Stomach (tissue), 8 donors: ENCODE measurements at regions not wholly inside any gene's neighbourhood (a gene's known extent, or its start where the extent isn't known, plus 50 kb on each side); places are given as distances from the start of the nearest gene placed in this dataset.
"Not testable (repeated sequence)": the region's sequence is repeated elsewhere in the genome, so short reads cannot be mapped to it uniquely, and the experiment has no call there.

Experiments
- DNase-seq, 2 donors: peaks; one replicate each; pipeline versions ENCODE4 v3.0.0 to v3.0.0-alpha.2; 2013 to 2019
- H3K27ac ChIP-seq, 5 donors: fragments of 200-600 bp in 4 of 5; sonication (generic) in 4 of 5; one replicate each; pipeline ENCODE4 v1.5.1; 2013 to 2019; ENCODE audit warnings: mild to moderate bottlenecking in 1 of 5, moderate library complexity in 1 of 5
- H3K27me3 ChIP-seq, 3 donors: fragments of 200-600 bp; sonication (generic); one replicate each; pipeline ENCODE4 v1.5.1; 2017 to 2019; ENCODE audit warnings: mixed run types in 1 of 3
- H3K36me3 ChIP-seq, 4 donors: fragments of 200-600 bp; sonication (generic); 1 replicate in 3 of 4; 2 replicates in 1 of 4; pipeline ENCODE4 v1.5.1; 2016 to 2019
- H3K4me1 ChIP-seq, 4 donors: fragments of 200-600 bp; sonication (generic); one replicate each; pipeline ENCODE4 v1.5.1; 2016 to 2019
- H3K4me3 ChIP-seq, 4 donors: fragments of 200-600 bp; sonication (generic) in 3 of 4; one replicate each; pipeline ENCODE4 v1.5.1; 2016 to 2019; ENCODE audit warnings: mild to moderate bottlenecking in 1 of 4
- H3K9me3 ChIP-seq, 4 donors: fragments of 200-600 bp; sonication (generic); one replicate each; pipeline ENCODE4 v1.5.1; 2016 to 2019
- CTCF ChIP-seq, 7 experiments: fragments of 450-650 bp in 4 of 7; fragments of 200-600 bp in 3 of 7; sonication (generic) in 3 of 7; IDR thresholded peaks; one replicate each; pipeline ENCODE4 v1.5.1; 2016 to 2019; ENCODE audit warnings: antibody characterized with exemption in 7 of 7, control low read depth in 2 of 7, mild to moderate bottlenecking in 1 of 7
- EP300 ChIP-seq: sonication (generic); formaldehyde crosslinking; IDR thresholded peaks from one replicate; pipeline ENCODE4 v1.6.1; 2017; ENCODE audit warnings: antibody characterized with exemption
- POLR2A ChIP-seq, 4 donors: fragments of 450-650 bp; IDR thresholded peaks; one replicate each; pipeline ENCODE4 v1.6.1; 2016; ENCODE audit warnings: antibody characterized with exemption in 4 of 4, control low read depth in 2 of 4, mild to moderate bottlenecking in 1 of 4, moderate library complexity in 1 of 4
- POLR2AphosphoS5 ChIP-seq, 3 donors: sonication (generic); formaldehyde crosslinking; IDR thresholded peaks; one replicate each; pipeline ENCODE4 v1.6.1; 2016; ENCODE audit warnings: antibody characterized with exemption in 3 of 3
- WGBS, 5 donors: extraction: QIAGEN DNeasy Blood & Tissue Kit in 3 of 5; methylation state at CpG; one replicate each; pipeline versions ENCODE4 v1.1.5 to v1.1.7; 2013 to 2018; 5-methylcytosine and 5-hydroxymethylcytosine counted together
- intact Hi-C: fragments of 100-400 bp; cut with DNase I; formaldehyde crosslinking; loops from one replicate; pipeline ENCODE4 v1.15.1; 2023; ENCODE audit warnings: low total_unique reads
- donor health status: healthy with polysubstance abuse.
- donor health status: Bipolar disorder and iron deficiency.
- donor health status: healthy.

DNA sequence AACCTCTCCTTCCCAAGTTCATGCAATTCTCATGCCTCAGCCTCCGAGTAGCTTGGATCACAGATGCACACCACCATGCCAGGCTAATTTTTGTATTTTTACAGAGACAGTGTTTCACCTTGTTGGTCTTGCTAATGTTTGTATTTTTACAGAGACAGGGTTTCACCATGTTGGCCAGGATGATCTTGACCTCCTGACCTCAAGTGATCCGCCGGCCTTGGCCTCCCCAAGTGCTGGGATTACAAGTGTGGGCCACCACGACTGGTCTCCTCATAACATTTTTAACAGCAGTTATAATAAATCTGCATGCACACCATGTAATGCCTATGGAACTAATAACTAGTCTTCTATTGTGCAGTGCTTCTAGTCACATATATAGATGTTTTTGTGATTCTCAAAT lies 123.8 kb upstream of the VKORC1L1 start:
- TF ChIP-seq EP300, result no peak
- no peak for TF ChIP-seq CTCF (IDR thresholded peaks at IDR 0.05)
- TF ChIP-seq POLR2AphosphoS5 (IDR thresholded peaks at IDR 0.05), result no peak
- TF ChIP-seq POLR2A (IDR thresholded peaks at IDR 0.05), result no peak
- no peaks in the 10 kb centered on the region for H3K27me3 ChIP-seq
- H3K4me3 ChIP-seq, result no peak overlapping the region
- intact Hi-C loops, result no loop called here
- peaks cover 22 to 69% (median 37%) of the 10 kb centered on the region in 4 donors for H3K4me1 ChIP-seq
- no peaks in the 10 kb centered on the region for H3K9me3 ChIP-seq
- 82 to 97% (median 93%) methylated on average over 4 of the region's 4 CpGs for WGBS, 5 donors
- H3K27ac ChIP-seq, result peak overlapping the region in 3 of 5 donors; percentile 93 to 98 (median 97)
- peaks cover 0 to 10% (median 6%) of the 10 kb centered on the region in 4 donors for H3K36me3 ChIP-seq
- DNase-seq, result no peak

- intact Hi-C loops, result no loop called here
- no peaks in the 10 kb centered on the region for H3K27me3 ChIP-seq
- DNase-seq, result no peak
- TF ChIP-seq POLR2AphosphoS5 (IDR thresholded peaks at IDR 0.05) (no peak), EP300 (no peak), POLR2A (IDR thresholded peaks at IDR 0.05) (no peak), CTCF (IDR thresholded peaks at IDR 0.05) (no peak)
- WGBS, 5 donors, result 85 to 95% (median 94%) methylated on average over 12 of the region's 12 CpGs
- peaks cover under 1 to 12% (median 9%) of the 10 kb centered on the region in 4 donors for H3K36me3 ChIP-seq
- H3K9me3 ChIP-seq, result no peaks in the 10 kb centered on the region
- peaks cover 22 to 71% (median 38%) of the 10 kb centered on the region in 4 donors for H3K4me1 ChIP-seq
- H3K4me3 ChIP-seq, result no peak overlapping the region
- peak overlapping the region in 4 of 5 donors; percentile 93 to 98 (median 96) for H3K27ac ChIP-seq
Observed at GRCh38 chr7:65749518-65749917, 123.4 kb upstream of the VKORC1L1 start.

GRCh38 chr7:65750511-65751344 lies 122.1 kb upstream of the VKORC1L1 start:
- H3K9me3 ChIP-seq, result no peaks in the 10 kb centered on the region
- peak in 4 of 7 experiments; percentile 8 to 25 (median 18) for TF ChIP-seq CTCF (IDR thresholded peaks at IDR 0.05)
- TF ChIP-seq POLR2A (IDR thresholded peaks at IDR 0.05), result no peak
- TF ChIP-seq EP300, result no peak
- peak; percentile 67 to 84 (median 73) for TF ChIP-seq POLR2AphosphoS5 (IDR thresholded peaks at IDR 0.05)
- no peaks in the 10 kb centered on the region for H3K27me3 ChIP-seq
- H3K4me1 ChIP-seq, result peaks cover 15 to 69% (median 31%) of the 10 kb centered on the region in 4 donors
- peak; percentile 94 to 97 for DNase-seq
- intact Hi-C loops, result no loop called here
- H3K36me3 ChIP-seq, result peaks cover 5 to 20% (median 17%) of the 10 kb centered on the region in 4 donors
- peak overlapping the region; percentile 89 to 99 (median 98) for H3K4me3 ChIP-seq
- H3K27ac ChIP-seq, result peak overlapping the region; percentile 91 to 98 (median 95)
- 0 to 1% (median 0%) methylated on average over 20 to 69 of the region's 69 CpGs for WGBS, 5 donors

- Histone ChIP-seq H3K36me3 (peaks cover 5 to 43% (median 36%) of the 10 kb centered on the region in 4 donors), H3K27ac (peak overlapping the region in 1 of 5 donors; percentile 57), H3K4me1 (peaks cover 10 to 51% (median 26%) of the 10 kb centered on the region in 4 donors)
- DNase-seq, H3K9me3 ChIP-seq, H3K4me3 ChIP-seq, intact Hi-C loops, H3K27me3 ChIP-seq: not testable (repeated sequence)
- 77 to 90% (median 87%) methylated on average over 5 of the region's 5 CpGs for WGBS, 5 donors
Observed at GRCh38 chr7:65754070-65754469, 118.8 kb upstream of the VKORC1L1 start.

DNA sequence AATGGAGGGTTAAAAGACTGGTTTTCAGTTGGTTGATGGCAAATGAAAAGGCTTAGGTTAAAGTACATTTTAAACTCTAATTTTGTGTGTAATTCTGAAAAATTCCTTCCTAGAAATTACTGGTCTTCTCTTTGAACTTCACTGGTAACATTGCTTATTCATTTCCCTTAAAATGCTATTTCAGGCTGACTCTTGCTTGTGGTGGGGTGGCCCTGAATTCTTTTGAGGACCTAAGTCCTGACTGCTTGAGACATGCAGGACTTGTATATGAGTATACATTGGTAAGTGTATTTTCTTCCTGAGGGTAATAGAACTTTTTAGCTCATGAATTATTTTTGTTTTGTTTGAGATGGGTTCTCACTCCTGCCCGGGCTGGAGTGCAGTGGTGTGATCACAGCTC lies 113.9 kb upstream of the VKORC1L1 start:
- DNase-seq, H3K9me3 ChIP-seq, H3K27ac ChIP-seq, H3K27me3 ChIP-seq, H3K4me3 ChIP-seq, intact Hi-C loops: not testable (repeated sequence)
- H3K4me1 ChIP-seq, result peaks cover 0 to 34% (median 13%) of the 10 kb centered on the region in 4 donors
- peaks cover 7 to 59% (median 55%) of the 10 kb centered on the region in 4 donors for H3K36me3 ChIP-seq
- 80 to 100% (median 95%) methylated on average over 1 of the region's 1 CpG; no CpG with 5 or more reads in 1 of the 5 donors for whole genome bisulfite sequencing, 5 donors

DNA sequence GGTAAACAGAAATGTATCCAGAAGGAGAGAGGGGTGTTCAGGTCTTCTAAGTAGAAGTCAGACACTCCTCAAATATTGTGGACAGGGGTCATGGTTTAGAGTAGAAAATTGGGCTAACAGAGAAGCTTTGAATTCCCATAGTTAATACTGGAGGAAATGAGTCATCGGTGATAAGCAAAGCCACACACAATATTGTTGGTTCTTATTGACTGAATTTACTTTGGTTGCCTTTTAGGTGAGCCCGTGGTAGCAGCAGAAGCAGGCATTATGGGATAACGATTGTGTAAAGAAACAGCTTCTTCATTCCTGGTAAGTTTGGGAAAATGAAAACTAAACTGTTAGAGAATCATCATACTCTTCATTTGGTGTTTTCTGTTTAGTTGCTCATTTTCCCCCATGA lies 110.2 kb upstream of the VKORC1L1 start:
- DNase-seq, H3K4me3 ChIP-seq, intact Hi-C loops, H3K9me3 ChIP-seq, H3K27me3 ChIP-seq: not testable (repeated sequence)
- H3K4me1 ChIP-seq, result peaks cover 0 to 20% (median 12%) of the 10 kb centered on the region in 4 donors
- peaks cover 3 to 40% (median 37%) of the 10 kb centered on the region in 4 donors for H3K36me3 ChIP-seq
- H3K27ac ChIP-seq, result peak overlapping the region in 3 of 5 donors; percentile 54 to 59 (median 57)
- WGBS, 5 donors, result 28 to 49% (median 34%) methylated on average over 3 of the region's 3 CpGs

DNA sequence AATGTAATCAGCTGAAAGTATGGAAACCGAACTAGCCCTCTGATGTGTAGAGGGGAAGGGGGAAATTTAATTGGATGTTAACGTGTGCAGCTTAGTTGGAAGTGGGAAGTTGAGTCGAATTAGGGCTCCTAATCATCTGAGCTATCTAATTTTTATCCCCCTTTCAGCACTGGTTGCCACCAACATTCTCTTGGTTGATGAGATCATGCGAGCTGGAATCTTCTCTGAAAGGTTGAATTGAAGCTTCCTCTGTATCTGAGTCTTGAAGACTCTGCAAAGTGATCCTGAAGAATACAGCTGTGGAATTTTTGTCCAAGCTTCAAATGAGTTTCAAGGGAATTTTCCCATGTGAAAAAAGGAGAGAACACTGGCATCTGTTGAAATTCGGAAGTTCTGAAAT lies 109.8 kb upstream of the VKORC1L1 start:
- H3K27me3 ChIP-seq, DNase-seq, H3K4me3 ChIP-seq, H3K9me3 ChIP-seq, intact Hi-C loops: not testable (repeated sequence)
- H3K36me3 ChIP-seq, result peaks cover 3 to 38% (median 34%) of the 10 kb centered on the region in 4 donors
- WGBS, 5 donors, result 65 to 72% (median 67%) methylated on average over 5 of the region's 5 CpGs
- H3K4me1 ChIP-seq, result peaks cover 0 to 20% (median 12%) of the 10 kb centered on the region in 4 donors
- H3K27ac ChIP-seq, result peak overlapping the region in 3 of 5 donors; percentile 54 to 59 (median 57)
